GM19023 (cell line): ENCODE measurements at regions not wholly inside any gene's neighbourhood (a gene's known extent, or its start where the extent isn't known, plus 50 kb on each side); places are given as distances from the start of the nearest gene placed in this dataset.

ENCODE experiments used
- ATAC-seq: cut with Tn5 transposase; IDR thresholded peaks from one replicate; pipeline ENCODE4 v1.9.1; 2021; ENCODE audit warnings: mild to moderate bottlenecking, moderate library complexity; ENCODE audit not compliant: unreplicated experiment

DNA sequence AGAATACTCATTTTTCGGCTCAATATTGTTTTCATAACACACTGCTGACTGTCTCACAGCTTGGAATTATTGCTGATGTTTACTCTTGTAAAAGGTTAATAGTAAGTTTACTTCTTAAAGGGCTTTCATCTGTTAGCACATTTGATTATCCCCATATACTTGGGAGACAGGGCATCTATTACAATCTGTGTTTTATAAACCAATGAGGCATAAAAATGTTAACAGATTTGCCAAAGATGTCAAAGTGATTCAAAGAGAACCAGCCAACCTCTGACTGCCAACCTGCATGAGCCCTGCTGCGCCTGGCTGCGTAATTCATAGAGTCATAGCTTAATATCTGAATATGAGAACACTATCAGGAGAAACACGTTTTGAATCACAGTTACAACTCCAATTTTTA is 665.6 kb downstream of the TRIML1 start:
- ATAC-seq: no peak

GRCh38 chr4:188811121-188811520 is 671.9 kb downstream of the TRIML1 start:
- ATAC-seq: no peak

- no peak for ATAC-seq
These were observed 673.4 kb downstream of the TRIML1 start for GRCh38 chr4:188812644-188813043.

GRCh38 chr4:188818300-188818699 is 679.1 kb downstream of the TRIML1 start:
- ATAC-seq: no peak

DNA sequence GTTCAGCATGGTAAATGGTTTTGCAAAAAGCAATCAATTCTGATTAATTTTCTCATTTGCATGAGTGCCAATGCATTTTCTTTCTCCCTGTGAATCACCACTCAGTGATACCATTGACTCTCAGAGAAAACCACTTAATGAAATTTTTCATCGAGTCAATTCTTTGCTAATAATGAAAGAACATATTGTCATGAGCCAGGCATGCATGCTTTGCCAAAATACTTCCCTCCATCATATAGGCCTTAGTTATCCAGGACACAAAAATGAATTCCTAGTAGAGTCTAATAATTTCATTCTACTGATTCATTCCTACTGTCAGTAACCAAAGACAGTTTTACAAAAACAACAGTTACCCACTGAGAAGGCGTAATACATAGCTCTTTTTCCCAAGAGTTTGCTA is 680.0 kb downstream of the TRIML1 start:
- ATAC-seq: no peak

DNA sequence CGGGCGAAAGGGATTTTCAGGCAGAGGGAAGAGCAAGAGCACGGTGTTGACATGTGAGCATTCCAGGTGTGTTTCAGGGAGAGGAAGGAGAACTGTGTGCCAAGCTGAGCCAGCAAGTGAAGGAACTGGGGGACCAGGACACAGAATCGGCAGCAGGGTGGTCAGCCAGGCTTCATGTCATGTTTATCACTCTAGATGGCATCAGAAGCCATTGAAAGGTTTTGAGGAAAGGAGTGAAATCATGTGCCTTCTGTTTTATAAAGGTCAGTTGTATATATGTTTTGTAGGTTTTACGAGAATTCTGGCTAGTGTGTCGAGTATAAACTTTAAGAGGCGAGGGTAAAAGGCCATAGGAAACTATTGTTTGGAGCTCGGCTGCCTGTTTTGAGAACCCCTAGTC is 682.3 kb downstream of the TRIML1 start:
- no peak for ATAC-seq

- ATAC-seq: no peak
These were observed 683.5 kb downstream of the TRIML1 start for GRCh38 chr4:188822698-188823097.

GRCh38 chr4:188824553-188824952 is 685.3 kb downstream of the TRIML1 start:
- ATAC-seq: no peak

GRCh38 chr4:188826393-188826792 is 687.2 kb downstream of the TRIML1 start:
- no peak for ATAC-seq

DNA sequence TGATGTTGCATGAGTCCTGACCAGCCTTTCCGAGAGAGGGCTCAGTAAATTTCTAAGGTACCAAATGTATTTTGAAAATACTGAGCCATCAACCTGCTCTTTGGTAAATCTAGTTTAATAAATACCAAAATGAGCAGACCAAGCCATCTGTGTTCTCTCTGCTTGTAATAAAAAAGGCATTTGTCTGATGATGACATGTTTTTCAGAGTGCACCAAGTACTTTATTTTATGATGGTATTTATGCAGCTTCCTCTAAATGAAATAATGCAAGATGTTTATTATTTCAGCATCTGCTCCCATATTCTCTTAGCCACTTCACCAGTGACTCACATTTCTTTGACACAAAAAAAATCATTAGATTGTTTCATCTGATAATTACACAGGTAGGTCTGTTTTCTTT is 700.5 kb downstream of the TRIML1 start:
- ATAC-seq: no peak

GRCh38 chr4:188841523-188841922 is 702.3 kb downstream of the TRIML1 start:
- ATAC-seq: no peak

- ATAC-seq: no peak
These were observed 715.2 kb downstream of the TRIML1 start for GRCh38 chr4:188854436-188854835.

DNA sequence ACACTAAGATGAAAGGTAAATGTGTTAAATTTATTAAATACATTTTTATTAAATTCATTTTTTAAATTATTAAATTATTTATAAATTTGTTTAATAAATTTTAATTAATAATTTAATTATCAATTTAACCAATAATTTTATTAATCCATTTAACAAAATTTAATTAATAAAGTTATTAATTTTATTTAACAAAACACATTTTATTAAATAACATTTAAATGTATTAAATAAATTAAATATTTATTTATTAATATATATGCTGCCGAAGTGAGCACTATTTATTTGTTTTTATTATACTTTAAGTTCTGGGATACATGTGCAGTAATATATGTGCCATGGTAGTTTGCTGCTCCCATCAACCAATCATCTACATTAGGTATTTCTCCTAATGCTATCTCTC is 719.5 kb downstream of the TRIML1 start:
- ATAC-seq: no peak

DNA sequence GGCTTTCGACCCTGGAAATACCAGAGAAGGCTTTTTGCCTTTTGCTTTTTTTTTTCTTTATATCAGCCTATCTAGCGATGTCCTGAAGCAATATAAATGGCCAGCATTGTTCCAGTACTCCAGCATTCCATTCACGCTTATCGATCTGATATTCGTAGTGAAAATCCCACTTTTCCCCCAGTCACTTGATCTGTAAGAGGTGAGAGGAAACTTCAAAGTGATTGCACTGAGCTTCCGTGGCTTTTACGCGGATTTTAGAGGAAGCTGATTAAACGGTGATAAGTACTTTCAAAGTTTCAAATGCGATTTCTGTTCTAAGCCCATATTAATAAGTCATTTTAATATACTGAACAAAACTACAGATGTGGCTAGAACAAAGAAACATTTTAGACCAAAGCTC is 725.5 kb downstream of the TRIML1 start:
- ATAC-seq: no peak

- ATAC-seq: no peak
These were observed 728.6 kb downstream of the TRIML1 start for GRCh38 chr4:188867796-188868195.

- no peak for ATAC-seq
These were observed 730.3 kb downstream of the TRIML1 start for GRCh38 chr4:188869581-188869980.

DNA sequence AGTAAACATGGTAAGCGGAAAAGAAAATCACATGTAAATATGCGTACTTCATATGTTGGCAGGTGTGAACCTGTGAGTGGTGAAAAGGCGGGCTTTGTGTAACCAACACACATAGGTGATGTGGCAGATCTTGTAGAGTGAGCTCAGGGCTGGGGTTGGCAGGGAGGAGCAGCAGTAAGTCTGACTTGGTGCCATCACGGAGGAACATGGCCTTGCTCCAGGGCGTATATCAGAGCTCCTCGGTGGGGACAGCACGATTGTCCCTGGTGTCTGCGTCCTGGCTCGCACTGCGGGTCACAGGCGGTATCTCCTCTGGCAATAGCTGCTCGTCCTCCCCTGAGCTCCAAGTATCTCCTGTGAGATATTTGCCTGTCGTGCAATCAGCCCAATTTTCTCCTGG is 733.6 kb downstream of the TRIML1 start:
- no peak for ATAC-seq

DNA sequence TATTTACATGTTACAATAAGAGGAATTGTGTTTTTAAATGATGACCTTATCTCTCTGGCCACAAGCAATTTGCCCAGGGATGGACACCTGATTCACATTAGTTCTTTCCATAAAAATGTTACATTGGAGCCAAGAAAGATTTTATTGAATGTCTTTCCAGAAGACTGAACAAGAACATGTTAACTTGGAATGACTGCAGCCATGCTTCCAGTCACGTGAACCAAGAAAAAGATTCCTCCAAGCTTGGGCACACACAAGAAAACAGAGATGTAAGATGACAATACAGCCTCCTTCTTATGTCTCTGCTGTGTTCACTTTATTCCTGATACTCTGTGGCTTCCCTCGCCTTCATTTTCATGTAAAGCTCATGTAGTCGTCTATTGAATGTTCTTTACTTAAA is 737.6 kb downstream of the TRIML1 start:
- ATAC-seq: no peak

GRCh38 chr4:188879598-188879997 is 740.4 kb downstream of the TRIML1 start:
- ATAC-seq: no peak

GRCh38 chr4:188887905-188888304 is 748.7 kb downstream of the TRIML1 start:
- ATAC-seq: no peak

GRCh38 chr4:188892837-188893236 is 753.6 kb downstream of the TRIML1 start:
- no peak for ATAC-seq

DNA sequence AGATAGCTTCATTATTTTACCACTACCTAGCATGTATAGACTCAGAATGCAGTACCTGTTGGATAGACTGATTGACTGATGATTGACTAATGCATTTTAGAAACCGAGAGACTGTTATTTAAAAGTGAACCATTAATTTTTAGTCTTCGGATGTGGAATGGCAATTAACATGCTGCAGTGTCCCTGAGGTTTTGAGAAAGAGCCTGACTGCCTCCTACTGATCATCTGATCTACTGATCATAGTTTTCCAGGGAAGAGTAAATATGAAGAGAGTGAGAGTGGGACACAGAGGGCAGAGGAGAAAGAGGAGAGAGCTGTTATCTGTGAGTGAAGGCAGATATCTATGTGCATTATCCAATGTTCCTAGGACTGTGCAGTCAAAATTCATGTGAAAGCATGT is 764.7 kb downstream of the TRIML1 start:
- ATAC-seq: no peak

- no peak for ATAC-seq
These were observed 765.4 kb downstream of the TRIML1 start for GRCh38 chr4:188904617-188905016.

DNA sequence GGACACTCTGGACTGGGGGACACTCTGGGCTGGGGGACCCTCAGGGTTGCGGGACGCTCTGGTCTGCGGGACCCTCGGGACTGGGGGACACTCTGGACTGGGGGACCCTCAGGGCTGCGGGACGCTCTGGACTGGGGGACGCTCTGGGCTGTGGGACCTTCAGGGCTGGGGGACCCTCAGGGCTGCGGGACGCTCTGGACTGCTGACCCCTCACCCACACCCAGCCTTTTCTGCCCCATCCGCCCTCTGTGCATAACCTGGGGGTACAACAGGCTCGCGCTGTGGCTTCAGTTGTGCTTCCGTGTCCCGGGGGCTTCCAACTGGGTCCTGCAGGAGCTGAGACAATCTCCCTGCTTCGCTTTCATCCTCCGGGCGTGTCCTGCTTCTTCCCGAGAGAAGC is 766.0 kb downstream of the TRIML1 start:
- no peak for ATAC-seq
